NOMO-1 treated with DMSO at 0.1 percent for 48 hours (cell line): ENCODE measurements at regions not wholly inside any gene's neighbourhood (a gene's known extent, or its start where the extent isn't known, plus 50 kb on each side); places are given as distances from the start of the nearest gene placed in this dataset.
A peak's percentile ranks its signal among the peaks of the same experiment; 100 is the strongest.
"Not testable (repeated sequence)": the region's sequence is repeated elsewhere in the genome, so short reads cannot be mapped to it uniquely, and the experiment has no call there.

Experiments
- DNase-seq: peaks from one replicate; lab custom pipeline; 2025; ENCODE audit not compliant: unreplicated experiment; lab: John Stamatoyannopoulos, UW

DNA sequence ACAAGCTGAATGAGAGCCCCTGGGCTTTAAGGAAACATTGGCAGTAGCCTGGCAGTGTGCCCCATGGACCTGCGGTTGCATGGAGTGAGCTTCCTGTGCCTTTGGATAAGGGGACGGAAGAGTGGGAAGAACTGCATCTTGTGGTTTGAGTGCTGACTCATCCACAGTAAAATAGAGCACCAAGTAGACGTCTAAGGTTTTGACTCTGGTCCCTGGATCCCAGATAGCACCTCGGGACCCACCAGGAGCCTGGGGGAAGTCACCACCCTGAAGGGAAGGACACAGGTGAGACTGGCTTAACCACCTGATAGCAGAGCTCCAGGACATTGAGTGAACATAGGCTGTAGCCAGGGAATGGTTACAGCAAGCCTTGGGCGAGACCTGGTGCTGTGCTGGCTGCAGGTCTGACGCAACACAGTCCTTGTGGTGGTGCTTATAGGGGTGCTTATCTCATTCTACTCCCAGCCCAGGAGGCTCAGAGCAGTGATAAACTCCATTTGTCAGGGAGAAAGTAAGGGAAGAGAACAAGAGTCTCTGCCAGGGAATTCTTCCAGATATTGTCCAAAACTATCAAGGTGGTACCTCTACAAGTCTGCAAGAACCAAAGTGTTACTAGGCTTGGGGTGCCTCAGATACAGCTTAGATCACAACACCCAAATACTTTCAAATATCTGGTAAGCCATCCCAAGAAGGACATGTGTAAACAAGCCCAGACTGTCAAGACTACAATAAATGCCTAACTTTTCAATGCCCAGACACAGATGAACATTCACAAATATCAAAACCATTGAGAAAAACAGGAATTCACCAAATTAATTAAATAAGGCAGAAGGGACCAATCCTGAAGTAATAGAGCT, 123.6 kb upstream of the TET2 start:
- peak; percentile 12 for DNase-seq

- no peak for DNase-seq
These were observed 123.0 kb upstream of the TET2 start for GRCh38 chr4:105023668-105024055.

DNA sequence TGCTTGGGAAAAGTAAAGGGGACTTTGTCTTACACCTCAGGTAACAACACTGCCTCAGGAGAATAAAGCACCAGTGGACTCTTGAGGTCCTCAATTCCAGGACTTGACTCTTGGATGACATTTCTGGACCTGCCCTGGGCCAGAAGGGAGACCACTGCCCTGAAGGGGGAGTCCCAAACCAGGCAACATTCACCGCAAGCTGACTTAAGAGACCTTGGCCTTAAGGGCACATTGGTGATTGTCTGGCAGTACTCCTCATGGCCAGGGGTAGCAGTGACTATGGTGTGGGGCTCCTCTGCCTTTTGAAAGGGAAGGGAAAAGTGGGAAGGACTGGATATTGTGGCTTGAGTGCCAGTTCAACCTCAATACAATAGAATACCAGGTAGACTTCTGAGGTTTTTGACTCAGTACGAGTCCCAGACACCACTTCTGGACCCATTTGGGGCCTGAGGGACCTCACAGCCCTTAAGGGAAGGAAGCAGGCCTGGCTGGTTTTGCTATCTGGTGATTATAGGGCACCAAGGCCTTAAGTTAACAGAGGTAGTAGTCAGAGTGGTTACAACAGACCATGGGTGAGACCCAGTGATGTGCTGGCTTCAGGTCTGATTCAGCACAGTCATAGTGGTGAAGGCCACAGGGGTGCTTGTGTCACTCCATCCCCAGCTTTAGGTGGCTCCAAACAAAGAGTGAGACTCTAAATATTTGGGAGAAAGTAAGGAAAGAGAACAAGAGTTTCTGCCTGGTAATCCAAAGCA, 121.2 kb upstream of the TET2 start:
- no peak for DNase-seq

GRCh38 chr4:105036991-105037390, 109.7 kb upstream of the TET2 start:
- DNase-seq, result no peak

DNA sequence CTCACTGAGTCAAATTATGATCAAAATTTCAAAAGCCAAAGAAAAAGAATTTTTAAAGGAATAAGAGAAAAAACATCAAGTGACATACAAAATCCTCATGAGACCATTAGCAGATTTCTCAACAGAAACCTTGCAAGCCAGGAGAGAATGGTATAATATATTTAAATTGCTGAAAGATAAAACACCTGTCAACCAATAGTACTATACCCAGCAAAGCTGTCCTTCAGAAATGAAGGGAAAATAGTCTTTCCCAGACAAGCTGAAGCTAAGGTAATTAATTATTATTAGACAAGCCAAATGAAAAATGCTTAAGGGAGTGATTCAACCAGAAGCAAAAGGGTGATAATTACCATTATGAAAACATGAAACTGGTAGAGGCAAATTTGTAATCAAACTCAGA, 104.2 kb upstream of the TET2 start:
- no peak for DNase-seq

GRCh38 chr4:105050896-105051295, 95.8 kb upstream of the TET2 start:
- DNase-seq, result no peak

DNA sequence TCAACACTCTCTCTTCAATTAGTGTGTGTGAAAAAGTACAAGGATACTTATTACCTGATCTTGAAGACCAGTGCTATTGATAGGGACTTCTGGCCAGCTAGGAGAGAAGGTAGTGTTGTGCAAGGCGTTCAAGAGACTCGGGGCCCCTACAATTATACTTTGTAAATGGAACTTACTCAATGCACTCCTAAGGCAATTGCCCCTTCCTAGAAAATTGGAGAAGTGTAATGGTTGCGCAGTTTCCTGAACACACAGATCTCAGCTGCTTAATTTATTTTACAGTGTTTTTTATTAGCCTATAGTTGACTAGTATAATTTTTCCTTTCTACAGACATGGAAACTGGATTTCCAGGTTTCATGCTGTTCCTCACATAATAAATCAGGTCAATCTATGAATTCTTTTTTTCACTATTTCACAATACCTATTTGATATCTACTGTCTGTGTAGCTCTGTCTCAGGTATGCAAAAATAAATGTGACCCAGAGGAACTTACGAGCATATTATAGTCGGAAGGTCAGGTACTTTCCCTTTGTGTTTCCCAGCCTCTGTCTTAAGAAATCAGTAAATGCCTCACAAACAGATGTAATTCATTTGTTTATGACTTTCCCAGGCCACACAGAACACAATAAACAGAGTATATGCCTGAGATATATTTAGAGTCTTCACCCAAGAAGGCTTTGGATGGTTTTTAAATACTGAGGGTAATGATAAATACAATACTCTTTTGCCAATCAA, 89.1 kb upstream of the TET2 start:
- peak; percentile 98 for DNase-seq

DNA sequence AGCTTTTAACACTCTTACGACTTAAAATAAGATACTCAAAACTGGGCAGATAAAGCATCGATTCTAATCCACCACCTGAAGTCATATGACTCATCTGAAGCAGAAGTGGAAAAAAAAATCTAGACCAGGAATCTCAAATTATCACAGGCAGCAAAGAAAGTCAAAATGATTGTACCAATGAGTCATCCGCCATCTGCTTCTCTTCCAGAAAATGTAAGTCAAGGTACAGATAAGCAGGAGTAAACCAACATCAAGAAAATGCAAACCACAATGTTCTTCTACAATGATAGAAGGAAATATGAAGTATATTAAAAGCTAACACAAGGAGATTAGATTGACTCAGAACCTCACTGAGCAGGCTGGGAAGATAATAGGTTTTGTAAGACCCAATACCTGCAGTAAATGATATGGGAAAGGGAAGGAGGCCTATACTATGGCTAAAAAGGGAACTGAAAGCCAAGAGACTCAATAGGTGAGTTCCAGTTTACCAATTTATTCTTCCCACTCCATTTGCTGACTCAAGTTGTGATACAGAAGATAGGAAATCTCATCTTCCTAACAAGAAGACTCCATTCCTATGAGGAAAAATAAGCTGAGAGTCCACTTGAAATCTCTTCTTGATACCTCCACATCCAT, 88.4 kb upstream of the TET2 start:
- DNase-seq, result no peak

GRCh38 chr4:105059337-105059736, 87.3 kb upstream of the TET2 start:
- DNase-seq, result peak; percentile 14

DNA sequence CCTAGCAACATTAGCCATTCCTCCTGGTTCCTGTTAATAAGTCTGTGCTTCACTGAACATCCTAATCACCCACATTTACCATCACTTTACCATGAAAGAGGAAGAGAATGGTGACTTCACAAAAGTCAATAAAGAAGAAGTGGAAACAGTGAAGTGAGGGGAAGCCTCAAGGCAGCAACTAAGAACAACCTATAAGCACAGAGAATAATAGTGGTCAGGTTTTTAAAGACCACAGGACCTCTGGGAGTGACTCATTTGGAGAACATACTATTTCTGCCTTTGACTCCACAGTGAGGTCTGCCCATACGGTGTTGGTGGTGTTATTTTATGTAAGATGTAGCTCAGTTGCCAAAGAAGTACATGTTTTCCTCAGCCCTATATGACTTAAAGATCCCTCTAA, 86.0 kb upstream of the TET2 start:
- peak; percentile 99 for DNase-seq

DNA sequence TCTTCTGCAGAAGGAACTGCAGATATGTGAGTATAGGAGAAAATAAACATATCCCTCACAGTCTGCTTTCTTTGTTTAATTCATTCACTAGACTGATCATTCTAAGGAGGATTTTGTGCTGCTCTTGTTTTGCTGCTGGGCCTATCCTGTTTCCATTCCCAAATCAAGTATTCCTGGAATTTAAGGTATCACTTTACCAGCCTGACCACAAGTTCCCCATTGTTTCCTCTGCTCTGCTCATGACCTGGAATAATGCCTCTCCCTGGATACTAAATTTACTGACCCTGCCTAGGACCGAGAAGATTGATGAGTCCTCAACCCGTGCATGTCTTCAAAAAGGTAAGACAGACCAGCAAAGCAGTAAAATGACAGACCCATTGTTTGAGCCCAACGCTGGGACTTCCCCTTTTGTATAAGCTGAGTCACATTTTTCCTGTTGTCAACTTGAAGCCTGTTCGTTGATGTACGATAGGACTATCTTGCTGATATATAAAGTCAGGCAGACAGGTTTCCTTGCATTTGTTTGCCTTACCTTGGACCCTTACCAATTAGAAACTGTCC, 85.5 kb upstream of the TET2 start:
- DNase-seq, result peak; percentile 91

- DNase-seq, result peak; percentile 82
These were observed 84.9 kb upstream of the TET2 start for GRCh38 chr4:105061731-105062130.

- no peak for DNase-seq
These were observed 80.3 kb upstream of the TET2 start for GRCh38 chr4:105066401-105066800.

DNA sequence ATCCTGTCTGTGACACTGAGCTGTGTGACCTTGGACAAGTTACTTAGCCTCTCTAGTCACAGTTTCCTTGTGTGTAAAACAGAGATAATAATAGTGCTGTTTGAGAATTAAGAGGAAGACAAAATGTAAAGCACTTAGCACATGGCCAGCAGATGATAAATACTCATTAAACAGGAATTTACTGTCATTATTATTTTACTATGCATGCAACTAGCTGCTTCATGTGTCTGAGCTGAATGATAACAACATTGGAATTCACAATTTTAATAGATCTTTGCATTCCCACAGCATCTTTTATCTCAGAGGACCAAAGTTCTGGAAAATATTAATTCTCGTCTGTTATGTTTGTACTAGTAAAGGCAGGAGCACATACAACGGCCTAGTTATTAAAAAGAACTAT, 79.2 kb upstream of the TET2 start:
- DNase-seq, result no peak

- DNase-seq, result no peak
These were observed 78.7 kb upstream of the TET2 start for GRCh38 chr4:105067946-105068345.

GRCh38 chr4:105068516-105068915, 78.2 kb upstream of the TET2 start:
- no peak for DNase-seq

GRCh38 chr4:105072095-105072494, 74.6 kb upstream of the TET2 start:
- DNase-seq, result not testable (repeated sequence)

- DNase-seq, result no peak
These were observed 72.6 kb upstream of the TET2 start for GRCh38 chr4:105074097-105074496.

GRCh38 chr4:105075045-105075444, 71.6 kb upstream of the TET2 start:
- DNase-seq, result no peak

GRCh38 chr4:105088110-105088879, 58.4 kb upstream of the TET2 start:
- peak; percentile 21 for DNase-seq
